H9 (cell line): ENCODE measurements at regions not wholly inside any gene's neighbourhood (a gene's known extent, or its start where the extent isn't known, plus 50 kb on each side); places are given as distances from the start of the nearest gene placed in this dataset.

Source experiments
- DNase-seq: peaks from one replicate; pipeline ENCODE4 v3.0.0-alpha.2; 2017
- H2AFZ ChIP-seq: one replicate; pipeline ENCODE4 v1.6.1; 2013; ENCODE audit warnings: mild to moderate bottlenecking, low read length, control low read depth, moderate library complexity
- H2AK5ac ChIP-seq: 2 replicates; pipeline ENCODE4 v1.6.1; 2013; ENCODE audit warnings: low read length, control low read depth, mixed read lengths; ENCODE audit not compliant: insufficient read length
- H2BK120ac ChIP-seq: one replicate; pipeline ENCODE4 v1.6.1; 2013; ENCODE audit warnings: low read depth, mild to moderate bottlenecking, low read length, control low read depth, inconsistent platforms; ENCODE audit not compliant: poor library complexity, severe bottlenecking
- H2BK12ac ChIP-seq: 2 replicates; pipeline ENCODE4 v1.6.1; 2013; ENCODE audit warnings: low read length, control low read depth, mixed read lengths, low read depth; ENCODE audit not compliant: insufficient read length
- H2BK15ac ChIP-seq: 2 replicates; pipeline ENCODE4 v1.6.1; 2013; ENCODE audit warnings: low read depth, low read length, control low read depth
- H2BK20ac ChIP-seq: one replicate; pipeline ENCODE4 v1.6.1; 2013; ENCODE audit warnings: low read depth, mild to moderate bottlenecking, low read length, control low read depth, inconsistent platforms; ENCODE audit not compliant: poor library complexity, severe bottlenecking
- H2BK5ac ChIP-seq: 2 replicates; pipeline ENCODE4 v1.6.1; 2013; ENCODE audit warnings: low read length, control low read depth, mixed read lengths; ENCODE audit not compliant: insufficient read length
- H3K14ac ChIP-seq: 2 replicates; pipeline ENCODE4 v1.6.1; 2013; ENCODE audit warnings: low read length, control low read depth; ENCODE audit not compliant: insufficient read depth
- H3K18ac ChIP-seq: 2 replicates; pipeline ENCODE4 v1.6.1; 2013; ENCODE audit warnings: low read depth, mild to moderate bottlenecking, mixed read lengths, low read length, control low read depth; ENCODE audit not compliant: insufficient read length
- H3K23ac ChIP-seq: 2 replicates; pipeline ENCODE4 v1.6.1; 2013; ENCODE audit warnings: low read length, control low read depth, mixed read lengths, low read depth; ENCODE audit not compliant: insufficient read length
- H3K23me2 ChIP-seq: 2 replicates; pipeline ENCODE4 v1.6.1; 2013; ENCODE audit warnings: low read depth, mild to moderate bottlenecking, mixed read lengths, low read length, control low read depth; ENCODE audit not compliant: insufficient read length, poor library complexity, severe bottlenecking
- H3K27ac ChIP-seq: 2 replicates; pipeline ENCODE4 v1.5.1; 2013; ENCODE audit warnings: low read length, control low read depth, mixed read lengths, low read depth; ENCODE audit not compliant: insufficient read length
- H3K27me3 ChIP-seq: 2 replicates; pipeline ENCODE4 v1.6.1; 2013; ENCODE audit warnings: low read length, control low read depth, inconsistent platforms; ENCODE audit not compliant: insufficient read depth
- H3K4ac ChIP-seq: 2 replicates; pipeline ENCODE4 v1.6.1; 2013; ENCODE audit warnings: low read depth, mild to moderate bottlenecking, control low read depth, inconsistent platforms, low read length, moderate library complexity
- H3K4me1 ChIP-seq: 2 replicates; pipeline ENCODE4 v1.6.1; 2013; ENCODE audit warnings: low read length, control low read depth, inconsistent platforms; ENCODE audit not compliant: insufficient read depth
- H3K4me2 ChIP-seq: 2 replicates; pipeline ENCODE4 v1.6.1; 2013; ENCODE audit warnings: low read length, control low read depth, mixed read lengths; ENCODE audit not compliant: insufficient read length, insufficient read depth
- H3K56ac ChIP-seq: 2 replicates; pipeline ENCODE4 v1.6.1; 2013; ENCODE audit warnings: low read depth, mild to moderate bottlenecking, mixed read lengths, low read length, control low read depth; ENCODE audit not compliant: insufficient read length
- H3K79me1 ChIP-seq: 2 replicates; pipeline ENCODE4 v1.6.1; 2013; ENCODE audit warnings: low read depth, mild to moderate bottlenecking, moderate library complexity, low read length, control low read depth, inconsistent platforms; ENCODE audit not compliant: insufficient read depth, poor library complexity, severe bottlenecking
- H3K79me2 ChIP-seq: 2 replicates; pipeline ENCODE4 v1.6.1; 2013; ENCODE audit warnings: low read length, control low read depth, inconsistent platforms; ENCODE audit not compliant: insufficient read depth
- H3K9ac ChIP-seq: 2 replicates; pipeline ENCODE4 v1.6.1; 2013; ENCODE audit warnings: low read length, control low read depth, mixed read lengths; ENCODE audit not compliant: insufficient read length; ENCODE audit errors: extremely low read depth
- H3K9me3 ChIP-seq: one replicate; pipeline ENCODE4 v1.6.1; 2013; ENCODE audit warnings: low read depth, low read length, inconsistent platforms; ENCODE audit not compliant: control insufficient read depth
- H3T11ph ChIP-seq: one replicate; pipeline ENCODE4 v1.6.1; 2013; ENCODE audit warnings: mild to moderate bottlenecking, low read length, control low read depth, inconsistent platforms
- H4K20me1 ChIP-seq: one replicate; pipeline ENCODE4 v1.6.1; 2013; ENCODE audit not compliant: control insufficient read depth, insufficient read length, insufficient read depth
- H4K5ac ChIP-seq: 2 replicates; pipeline ENCODE4 v1.6.1; 2013; ENCODE audit warnings: low read depth, mild to moderate bottlenecking, mixed read lengths, low read length, control low read depth; ENCODE audit not compliant: insufficient read length
- H4K8ac ChIP-seq: replicated peaks from 2 replicates; pipeline ENCODE4 v1.6.1; 2013; ENCODE audit warnings: low read length, control low read depth, mixed read lengths, low read depth; ENCODE audit not compliant: insufficient read length
- H4K91ac ChIP-seq: 2 replicates; pipeline ENCODE4 v1.6.1; 2013; ENCODE audit warnings: low read depth, mild to moderate bottlenecking, moderate library complexity, mixed read lengths, low read length, control low read depth; ENCODE audit not compliant: insufficient read length
- H3K27ac Mint-ChIP-seq, 3 experiments: 2 replicates in 2 of 3; 3 replicates in 1 of 3; pipeline ENCODE4 v1.8.0; 2020 to 2021; ENCODE audit warnings: mixed read lengths in 3 of 3, mild to moderate bottlenecking in 1 of 3, moderate library complexity in 1 of 3
- H3K27me3 Mint-ChIP-seq: 2 replicates; pipeline ENCODE4 v1.8.0; 2021; ENCODE audit warnings: low read depth, mild to moderate bottlenecking, moderate library complexity, mixed read lengths
- H3K36me3 Mint-ChIP-seq, 3 experiments: 2 replicates in 2 of 3; 3 replicates in 1 of 3; pipeline ENCODE4 v1.8.0; 2020 to 2021; ENCODE audit warnings: low read depth in 3 of 3, mixed read lengths in 3 of 3; ENCODE audit not compliant: insufficient read depth in 1 of 3
- H3K4me1 Mint-ChIP-seq, 2 experiments: 2 replicates each; pipeline ENCODE4 v1.8.0; 2020; ENCODE audit warnings: mixed read lengths in 2 of 2
- H3K4me3 Mint-ChIP-seq, 2 experiments: 2 replicates in 1 of 2; 3 replicates in 1 of 2; pipeline ENCODE4 v1.8.0; 2020 to 2021; ENCODE audit warnings: mild to moderate bottlenecking in 2 of 2, mixed read lengths in 2 of 2, moderate library complexity in 1 of 2
- H3K9me3 Mint-ChIP-seq, 2 experiments: 2 replicates in 1 of 2; 3 replicates in 1 of 2; pipeline ENCODE4 v1.8.0; 2020; ENCODE audit warnings: mild to moderate bottlenecking in 2 of 2, mixed read lengths in 2 of 2, moderate library complexity in 1 of 2
- WGBS: extraction: QIAGEN DNeasy Blood & Tissue Kit; methylation state at CpG from one replicate; pipeline ENCODE4 v1.1.7; 2013; ENCODE audit warnings: missing lambda C conversion rate, low lambda C conversion rate, mixed read lengths; ENCODE audit not compliant: insufficient read length; ENCODE audit errors: extremely low coverage; 5-methylcytosine and 5-hydroxymethylcytosine counted together
- TF ChIP-seq, protein P1 (sequence below): fragments of 200-600 bp; sonication (generic); conservative IDR thresholded peaks from 3 replicates; pipeline ENCODE4 v1.8.0; 2021; ENCODE audit warnings: antibody characterized with exemption, mild to moderate bottlenecking

GRCh38 chr14:106287506-106287905, 761.1 kb downstream of the TMEM121 start:
- peaks cover 76% of the 10 kb centered on the region for H3K9me3 ChIP-seq
- no peak overlapping the region for H4K8ac ChIP-seq
- WGBS, result no CpG with 5 or more reads among the region's 29 CpGs
- Mint-ChIP-seq H3K4me1 (no peaks in the 10 kb centered on the region), H3K27ac (no peak overlapping the region), H3K27me3 (peaks cover 1% of the 10 kb centered on the region; the same call in 1 of the 2 replicates), H3K36me3 (peaks cover 13 to 23% (median 17%) of the 10 kb centered on the region in 3 experiments), H3K9me3 (peaks cover 78 to 87% of the 10 kb centered on the region in 2 experiments), H3K4me3 (no peak overlapping the region)
- H3K4me1 ChIP-seq, result no peaks in the 10 kb centered on the region
- H3K23ac ChIP-seq, result no peak overlapping the region
- H2BK5ac ChIP-seq, result no peak overlapping the region
- H2BK15ac ChIP-seq, result no peak overlapping the region
- no peak overlapping the region for H3T11ph ChIP-seq
- no peak overlapping the region for H2BK20ac ChIP-seq
- H4K5ac ChIP-seq, result no peak overlapping the region
- no peak overlapping the region for H2BK12ac ChIP-seq
- H3K23me2 ChIP-seq, result no peaks in the 10 kb centered on the region
- no peaks in the 10 kb centered on the region for H3K79me1 ChIP-seq
- DNase-seq, result no peak
- H2BK120ac ChIP-seq, result no peak overlapping the region
- no peak overlapping the region for H2AK5ac ChIP-seq
- H4K20me1 ChIP-seq, result no peaks in the 10 kb centered on the region
- H3K9ac ChIP-seq, result no peak overlapping the region
- no peak overlapping the region for H3K18ac ChIP-seq
- H3K27me3 ChIP-seq, result no peaks in the 10 kb centered on the region
- H2AFZ ChIP-seq, result no peak overlapping the region
- no peak overlapping the region for H3K4me2 ChIP-seq
- H3K14ac ChIP-seq, result no peak overlapping the region
- TF ChIP-seq, protein P1, sequence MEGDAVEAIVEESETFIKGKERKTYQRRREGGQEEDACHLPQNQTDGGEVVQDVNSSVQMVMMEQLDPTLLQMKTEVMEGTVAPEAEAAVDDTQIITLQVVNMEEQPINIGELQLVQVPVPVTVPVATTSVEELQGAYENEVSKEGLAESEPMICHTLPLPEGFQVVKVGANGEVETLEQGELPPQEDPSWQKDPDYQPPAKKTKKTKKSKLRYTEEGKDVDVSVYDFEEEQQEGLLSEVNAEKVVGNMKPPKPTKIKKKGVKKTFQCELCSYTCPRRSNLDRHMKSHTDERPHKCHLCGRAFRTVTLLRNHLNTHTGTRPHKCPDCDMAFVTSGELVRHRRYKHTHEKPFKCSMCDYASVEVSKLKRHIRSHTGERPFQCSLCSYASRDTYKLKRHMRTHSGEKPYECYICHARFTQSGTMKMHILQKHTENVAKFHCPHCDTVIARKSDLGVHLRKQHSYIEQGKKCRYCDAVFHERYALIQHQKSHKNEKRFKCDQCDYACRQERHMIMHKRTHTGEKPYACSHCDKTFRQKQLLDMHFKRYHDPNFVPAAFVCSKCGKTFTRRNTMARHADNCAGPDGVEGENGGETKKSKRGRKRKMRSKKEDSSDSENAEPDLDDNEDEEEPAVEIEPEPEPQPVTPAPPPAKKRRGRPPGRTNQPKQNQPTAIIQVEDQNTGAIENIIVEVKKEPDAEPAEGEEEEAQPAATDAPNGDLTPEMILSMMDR, result no peak
- H3K79me2 ChIP-seq, result no peaks in the 10 kb centered on the region
- no peak overlapping the region for H3K27ac ChIP-seq
- no peak overlapping the region for H3K4ac ChIP-seq
- no peak overlapping the region for H4K91ac ChIP-seq
- no peak overlapping the region for H3K56ac ChIP-seq
